ENCODE measurements at regions not wholly inside any gene's neighbourhood (a gene's known extent, or its start where the extent isn't known, plus 50 kb on each side); places are given as distances from the start of the nearest gene placed in this dataset.
A peak's percentile ranks its signal among the peaks of the same experiment; 100 is the strongest.

DNA sequence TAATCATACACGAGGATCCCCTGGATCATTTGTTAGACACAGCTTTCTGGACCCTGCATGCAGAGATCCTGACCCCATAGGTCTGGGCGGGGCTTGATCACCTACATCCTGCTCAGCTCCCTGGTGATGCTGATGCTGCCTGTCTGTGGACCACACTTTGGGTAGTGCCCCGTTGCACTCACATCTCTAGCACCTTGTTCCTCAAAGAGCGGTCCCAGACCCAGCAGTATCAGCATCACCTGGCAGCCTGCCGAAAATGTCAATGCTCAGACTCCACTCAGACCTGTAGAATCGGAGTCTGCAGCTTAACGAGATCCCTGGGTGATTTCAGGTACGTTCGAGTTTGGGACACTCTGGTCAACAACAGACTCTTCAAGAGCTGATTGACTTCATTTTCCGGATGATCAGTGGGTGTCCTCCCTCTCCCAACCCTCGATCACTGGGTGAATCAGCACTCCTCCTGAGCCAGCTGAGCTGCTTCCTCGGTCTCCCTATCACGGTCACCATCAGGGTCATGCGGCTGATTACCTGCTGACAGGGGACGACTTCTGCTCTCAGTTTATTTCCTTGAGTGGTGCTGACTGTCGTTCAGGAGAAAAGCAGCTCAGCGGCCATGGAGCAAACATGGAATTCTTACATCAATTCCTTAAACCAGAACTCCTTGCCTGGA is 150.6 kb upstream of the RAB12 start:
- DNase-seq (ENCODE audit: low read depth in 4 of 4, low spot score in 3 of 4) = no peak

DNA sequence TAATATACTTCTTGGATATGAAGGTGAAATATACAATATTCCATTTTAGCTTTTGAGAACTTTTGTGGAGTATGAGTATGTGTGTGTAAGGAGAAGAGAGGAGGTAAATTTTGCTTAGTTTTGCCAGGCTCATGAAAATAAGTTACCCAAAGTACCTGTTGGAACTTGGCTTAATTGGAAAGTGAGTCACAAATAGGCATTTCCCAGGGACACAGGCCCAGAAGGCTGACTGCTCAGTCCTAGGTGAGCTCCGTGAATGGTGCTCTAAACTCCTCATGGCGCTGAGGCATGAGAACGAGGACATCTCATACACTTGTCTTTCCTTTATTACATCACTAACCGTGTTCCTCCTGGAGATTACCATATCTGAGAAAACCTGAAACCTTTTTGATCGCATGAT is 148.5 kb upstream of the RAB12 start:
- DNase-seq (ENCODE audit: low read depth in 4 of 4, low spot score in 3 of 4) = no peak

DNA sequence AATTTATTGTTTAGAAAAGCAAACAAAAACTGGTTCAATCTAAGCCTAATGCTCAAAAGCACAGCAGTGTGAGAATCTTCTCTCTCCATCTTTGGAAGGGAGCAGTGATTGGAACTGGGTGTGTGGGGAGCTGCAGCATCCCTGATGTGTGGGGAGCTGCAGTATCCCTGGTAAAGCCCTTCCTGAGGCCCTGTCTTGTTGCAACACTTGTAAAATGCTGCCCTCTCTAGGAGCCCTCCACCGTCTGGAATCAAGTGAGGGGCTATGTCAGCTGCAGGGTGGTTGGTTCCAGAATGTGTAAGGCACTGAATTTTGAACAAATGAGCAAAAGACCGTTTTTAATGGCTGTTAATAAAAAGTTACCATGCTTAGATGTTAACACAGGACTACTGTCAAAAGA is 147.7 kb upstream of the RAB12 start:
- no peak for DNase-seq (ENCODE audit: low read depth in 4 of 4, low spot score in 3 of 4)

DNA sequence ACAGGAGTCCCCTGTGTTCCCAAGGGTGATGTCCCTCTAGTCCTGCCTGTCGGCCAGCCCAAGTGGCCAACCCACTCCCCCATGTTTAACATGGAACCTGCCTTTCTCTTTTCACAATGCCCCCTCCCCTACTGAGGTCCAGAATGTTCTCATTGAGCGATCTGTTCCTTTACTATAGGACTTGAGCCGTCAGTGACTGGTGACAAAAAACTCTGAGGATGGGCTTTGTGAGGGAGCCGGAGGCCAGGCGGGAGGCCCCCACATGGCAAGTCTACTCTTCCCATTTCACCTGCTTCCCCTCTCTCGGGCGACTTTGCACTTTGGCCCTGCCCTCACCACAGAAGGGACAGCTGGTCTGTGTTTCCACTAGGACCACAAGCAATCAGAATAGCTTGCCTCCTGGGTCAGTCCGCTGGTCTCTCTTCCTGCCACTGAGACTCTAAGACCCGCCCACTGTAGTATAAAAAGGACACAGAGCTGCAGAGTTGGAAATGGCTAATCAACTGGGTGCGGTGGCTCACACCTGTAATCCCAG is 146.5 kb upstream of the RAB12 start:
- DNase-seq (ENCODE audit: low read depth in 4 of 4, low spot score in 3 of 4) = no peak

DNA sequence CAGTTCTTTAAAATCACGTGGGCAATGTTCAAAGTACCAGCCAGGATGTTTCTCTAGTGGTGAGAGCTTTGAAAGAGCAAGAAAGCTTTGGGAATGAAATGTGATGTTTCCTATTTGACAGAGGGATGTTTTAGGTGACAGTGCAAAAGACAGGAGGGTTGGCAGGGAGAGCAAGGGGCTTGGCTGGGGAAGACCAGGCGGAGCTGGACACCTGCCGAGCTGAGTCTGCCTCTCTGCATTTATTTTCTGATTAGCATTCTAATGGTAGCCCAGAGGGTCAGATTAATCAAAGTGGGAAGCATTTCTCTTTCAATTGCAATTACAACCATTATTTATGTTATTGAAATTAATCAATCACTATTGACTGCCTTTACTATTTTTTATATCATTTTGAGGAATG is 145.4 kb upstream of the RAB12 start:
- DNase-seq (ENCODE audit: low read depth in 4 of 4, low spot score in 3 of 4) = no peak

DNA sequence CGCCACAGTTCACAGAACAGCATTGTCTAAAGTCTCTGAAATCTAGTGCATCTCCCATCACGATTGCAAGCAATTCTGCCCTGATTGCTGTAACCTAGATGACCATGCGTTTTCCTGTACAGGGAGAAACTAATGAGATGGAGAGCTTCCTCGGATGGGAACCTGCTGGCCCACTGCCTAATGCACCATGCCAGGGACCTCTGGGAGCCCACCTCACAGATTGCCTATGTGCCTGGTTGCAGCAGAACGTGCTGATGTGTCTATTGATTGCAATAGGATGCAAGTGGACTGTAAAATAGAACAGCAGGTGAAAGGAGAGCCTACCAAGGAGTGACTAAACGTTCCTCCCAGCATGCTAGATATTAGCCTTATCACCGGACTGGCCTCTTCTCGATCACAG is 141.0 kb upstream of the RAB12 start:
- DNase-seq (ENCODE audit: low read depth in 4 of 4, low spot score in 3 of 4) = no peak

DNA sequence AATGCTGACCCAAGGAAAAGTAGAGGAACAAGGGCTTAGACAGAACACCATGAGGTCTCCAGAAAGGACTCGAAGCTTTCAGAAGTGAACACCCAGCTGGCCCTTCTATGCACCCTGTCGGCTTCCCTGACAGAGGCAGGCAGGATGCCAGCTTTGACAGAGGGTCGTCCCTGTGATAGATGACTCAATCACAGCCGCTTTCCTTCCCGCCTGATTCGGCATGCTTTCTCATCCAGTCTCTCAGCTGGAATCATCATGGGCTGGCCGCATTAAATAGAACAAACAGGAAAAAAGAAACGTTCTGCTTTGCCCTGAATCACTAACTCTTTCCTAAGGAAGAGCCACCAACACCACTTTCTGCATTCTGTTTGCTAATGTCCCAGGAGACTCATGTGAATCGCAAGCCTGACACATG is 140.3 kb upstream of the RAB12 start:
- peak in 1 of 4 donors; percentile 25 for DNase-seq (ENCODE audit: low read depth in 4 of 4, low spot score in 3 of 4)

DNA sequence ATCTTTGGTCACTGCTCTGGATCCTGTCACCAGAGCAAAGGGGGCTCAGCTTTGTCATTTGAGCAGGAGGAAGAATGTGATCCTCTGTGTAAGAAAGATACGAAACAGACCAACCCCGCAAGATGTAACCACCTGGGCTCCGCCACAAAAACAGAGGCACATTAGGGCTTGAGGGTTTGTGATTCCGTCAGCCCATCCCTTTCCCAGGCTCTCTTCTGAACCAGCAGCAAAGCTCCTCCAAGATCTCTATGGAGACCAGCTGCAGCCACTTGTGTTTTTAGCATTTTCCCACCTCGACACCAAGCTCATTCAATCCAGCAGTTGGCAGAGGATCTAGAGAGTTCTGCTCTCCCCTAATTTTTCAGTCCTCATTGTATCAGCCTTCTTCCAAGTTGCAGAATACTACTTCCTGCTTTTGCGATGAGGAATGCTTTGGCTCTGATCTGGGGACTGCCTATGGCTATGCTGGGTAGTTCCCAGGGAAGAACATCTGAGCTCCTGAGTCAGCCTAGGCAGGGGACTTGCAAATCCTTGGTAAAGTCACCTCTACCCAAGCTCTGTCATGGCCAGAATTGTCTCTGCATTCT is 139.6 kb upstream of the RAB12 start:
- DNase-seq (ENCODE audit: low read depth in 4 of 4, low spot score in 3 of 4) = no peak

DNA sequence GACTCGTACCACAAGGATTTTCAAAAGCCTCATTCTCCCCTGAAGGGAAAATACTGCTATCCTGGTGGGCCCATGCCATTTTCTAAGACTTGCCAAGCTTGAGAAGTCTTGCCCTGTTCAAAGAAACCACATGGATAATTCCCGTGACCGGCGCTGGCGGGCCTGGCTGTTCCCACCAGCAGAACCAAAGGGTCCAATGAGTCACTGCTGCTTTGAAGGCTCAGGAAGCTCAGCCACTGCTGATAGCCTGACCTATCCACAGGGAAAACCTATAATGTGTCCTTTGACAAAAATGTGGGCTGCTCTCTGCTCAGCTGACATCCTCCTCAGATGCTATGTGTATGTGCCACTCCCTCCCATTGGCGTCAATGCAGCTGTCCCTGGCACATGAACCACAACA is 137.9 kb upstream of the RAB12 start:
- no peak for DNase-seq (ENCODE audit: low read depth in 4 of 4, low spot score in 3 of 4)

DNA sequence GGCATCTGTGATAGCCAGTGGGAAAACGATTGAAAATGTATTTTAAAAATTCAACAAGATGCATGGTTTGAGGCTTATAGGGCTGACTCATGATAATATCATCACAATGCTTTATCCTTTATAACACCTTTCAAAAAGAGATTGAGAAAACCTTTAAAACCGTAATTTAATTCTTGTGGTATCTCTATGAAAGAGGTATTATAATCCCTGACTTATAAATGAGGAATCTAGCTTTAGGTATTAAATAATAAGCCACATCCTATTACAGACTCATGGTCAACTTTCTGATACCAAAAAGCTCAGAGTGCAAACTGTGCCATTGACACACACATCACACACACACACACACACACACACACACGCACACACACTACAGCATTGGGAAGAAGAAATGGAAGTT is 134.6 kb upstream of the RAB12 start:
- DNase-seq (ENCODE audit: low read depth in 4 of 4, low spot score in 3 of 4) = no peak

DNA sequence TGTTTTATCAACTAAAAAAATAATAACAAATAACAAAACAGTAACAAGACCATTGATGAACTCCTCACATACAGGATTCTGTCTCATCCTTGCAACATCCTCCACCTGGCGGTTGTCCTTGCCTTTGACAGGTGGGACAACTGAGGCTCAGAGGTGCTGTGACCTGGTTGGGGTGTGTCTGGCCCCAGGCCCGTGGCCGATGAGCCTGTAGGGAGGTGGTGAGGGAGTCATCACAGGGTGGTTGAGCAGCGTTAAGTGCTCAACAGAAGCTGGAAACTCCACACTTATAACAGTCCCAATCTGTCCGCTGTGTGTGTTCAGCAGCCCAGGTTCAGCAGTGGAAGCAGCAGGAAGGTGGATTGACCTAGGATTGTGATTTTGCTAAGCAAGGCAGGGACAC is 131.6 kb upstream of the RAB12 start:
- DNase-seq (ENCODE audit: low read depth in 4 of 4, low spot score in 3 of 4) = no peak

DNA sequence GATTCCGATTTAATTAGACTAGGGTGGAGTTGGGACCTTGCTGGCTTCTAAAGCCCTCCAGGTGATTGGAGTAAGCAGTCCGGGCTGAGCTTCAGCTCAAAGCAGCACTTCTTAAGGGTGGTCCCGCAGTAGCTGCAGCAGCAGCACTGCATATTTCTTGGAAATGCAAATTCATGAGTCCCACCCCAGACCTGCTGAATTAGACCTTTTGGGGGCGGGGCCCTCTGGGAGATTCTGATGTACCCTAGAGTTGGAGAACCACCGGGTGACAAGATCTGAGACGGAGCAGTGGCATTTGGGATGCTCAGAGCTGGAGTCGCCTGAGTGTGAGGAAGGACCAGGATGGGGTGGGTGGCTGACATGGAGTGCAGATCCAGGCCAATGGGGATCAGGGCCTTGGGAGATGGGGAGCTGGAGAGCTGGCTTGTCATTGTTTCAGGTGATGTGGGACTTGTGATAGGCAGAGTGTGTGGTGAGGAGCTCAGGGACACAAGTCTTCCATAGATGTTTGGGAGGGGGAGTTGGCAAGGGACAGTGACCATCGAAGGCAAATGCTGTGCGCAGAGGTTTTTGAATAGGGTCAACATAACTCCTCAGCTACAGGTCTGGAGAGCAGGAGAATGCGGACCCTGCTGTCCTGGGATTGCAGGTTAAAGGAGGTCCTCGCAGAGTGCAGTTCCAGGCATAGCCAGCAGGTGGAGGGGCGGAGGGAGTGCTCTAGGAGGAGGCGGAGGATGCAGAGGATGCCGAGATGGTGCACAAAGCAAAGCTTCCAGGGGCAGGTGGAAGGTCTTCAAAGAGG is 130.9 kb upstream of the RAB12 start:
- no peak for DNase-seq (ENCODE audit: low read depth in 4 of 4, low spot score in 3 of 4)

DNA sequence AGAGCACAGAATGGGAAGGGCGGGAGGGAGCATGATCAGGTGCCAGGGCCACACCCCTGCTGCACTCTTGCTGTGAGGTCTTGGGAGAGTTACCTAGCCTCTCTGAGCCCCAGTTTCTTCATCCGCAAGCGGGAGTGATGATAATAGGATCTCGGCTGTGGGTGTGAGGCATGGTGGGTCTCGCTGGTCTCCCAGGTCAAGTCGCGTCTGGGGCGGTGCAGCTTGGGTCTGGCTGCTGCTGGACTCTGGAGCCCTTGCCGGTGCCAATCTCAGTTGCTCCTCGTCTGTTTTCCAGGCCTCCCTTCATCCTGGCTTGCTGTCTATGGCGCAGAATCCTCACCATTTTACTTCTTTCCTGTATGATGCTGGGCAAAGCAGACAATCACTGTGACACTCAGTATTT is 130.3 kb upstream of the RAB12 start:
- DNase-seq (ENCODE audit: low read depth in 4 of 4, low spot score in 3 of 4) = no peak

DNA sequence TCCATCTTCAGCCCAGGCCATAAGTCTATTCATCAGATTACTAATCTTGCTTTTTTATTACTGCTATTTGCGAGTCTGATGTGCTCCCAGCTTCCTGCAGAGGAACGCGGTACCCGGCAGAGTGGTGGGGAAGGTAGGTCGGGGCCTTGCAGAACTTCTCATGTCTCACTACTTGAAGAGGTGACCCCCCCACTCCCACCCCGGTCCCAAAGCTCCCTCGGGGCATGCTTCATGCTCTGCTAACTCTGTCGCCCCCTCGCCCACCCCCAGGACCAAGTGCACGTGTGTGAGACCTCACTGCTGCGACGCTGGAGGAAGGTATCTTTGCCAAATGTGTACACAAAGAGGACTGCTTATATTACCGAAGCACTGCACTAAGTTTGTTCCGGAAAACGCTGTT is 129.4 kb upstream of the RAB12 start:
- DNase-seq (ENCODE audit: low read depth in 4 of 4, low spot score in 3 of 4) = no peak

DNA sequence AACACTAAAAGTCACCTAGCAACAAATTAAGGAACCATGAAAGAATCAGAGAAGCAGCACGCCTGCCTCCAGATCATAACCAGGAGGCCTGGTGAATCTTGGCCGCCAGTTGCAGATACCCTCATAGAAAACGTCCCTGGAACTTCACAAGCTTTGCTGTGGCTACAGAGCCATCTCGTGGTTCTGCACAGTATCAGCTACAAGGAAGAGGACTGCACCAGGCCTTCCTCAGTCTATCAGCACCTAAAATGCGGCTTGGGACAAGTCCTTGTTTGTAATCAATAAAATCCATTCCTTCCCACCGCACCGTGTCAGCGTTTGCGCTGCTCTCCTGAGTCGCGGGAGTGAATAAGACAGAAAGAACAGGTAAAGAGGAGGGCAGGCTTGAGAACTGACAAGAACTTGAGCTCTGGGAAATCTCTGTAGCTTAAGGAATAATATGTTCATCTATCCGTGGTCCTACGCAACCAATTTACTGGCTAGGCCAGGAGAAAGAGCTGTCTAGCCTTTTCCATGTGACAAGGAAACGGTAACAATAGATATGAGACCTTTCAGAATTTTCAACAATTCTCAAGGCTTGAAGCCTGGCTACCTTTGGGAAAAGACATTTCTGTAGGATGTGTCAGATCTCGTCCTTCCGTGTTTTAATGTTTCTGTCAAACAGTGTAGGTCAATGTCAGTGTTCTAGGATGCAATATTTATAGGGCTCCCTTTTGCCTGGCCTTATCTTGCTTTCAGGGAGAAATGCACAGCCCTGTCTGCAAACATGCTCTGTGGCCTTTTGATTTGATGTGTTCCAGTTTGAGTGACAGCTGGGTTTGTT is 128.5 kb upstream of the RAB12 start:
- DNase-seq (ENCODE audit: low read depth in 4 of 4, low spot score in 3 of 4) = no peak

DNA sequence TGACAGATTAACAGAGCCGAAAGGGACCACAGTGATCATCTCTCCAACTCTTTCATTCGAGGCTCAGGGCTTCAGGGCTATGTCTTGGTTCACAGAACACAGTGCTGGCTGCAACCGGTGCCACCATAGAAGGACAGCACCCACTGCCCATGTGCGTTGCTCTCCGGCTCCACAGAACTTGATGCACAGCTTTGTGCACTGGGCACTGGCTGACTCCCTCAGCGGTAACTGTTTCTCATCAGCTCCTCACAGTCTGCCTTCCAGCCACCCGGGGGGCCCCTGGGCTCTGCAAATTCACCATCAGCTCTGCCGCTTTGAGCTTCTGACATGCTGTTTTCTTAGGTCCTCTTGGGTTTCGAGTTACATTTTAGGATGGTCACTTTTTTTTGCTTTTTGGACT is 124.3 kb upstream of the RAB12 start:
- DNase-seq (ENCODE audit: low read depth in 4 of 4, low spot score in 3 of 4) = no peak

DNA sequence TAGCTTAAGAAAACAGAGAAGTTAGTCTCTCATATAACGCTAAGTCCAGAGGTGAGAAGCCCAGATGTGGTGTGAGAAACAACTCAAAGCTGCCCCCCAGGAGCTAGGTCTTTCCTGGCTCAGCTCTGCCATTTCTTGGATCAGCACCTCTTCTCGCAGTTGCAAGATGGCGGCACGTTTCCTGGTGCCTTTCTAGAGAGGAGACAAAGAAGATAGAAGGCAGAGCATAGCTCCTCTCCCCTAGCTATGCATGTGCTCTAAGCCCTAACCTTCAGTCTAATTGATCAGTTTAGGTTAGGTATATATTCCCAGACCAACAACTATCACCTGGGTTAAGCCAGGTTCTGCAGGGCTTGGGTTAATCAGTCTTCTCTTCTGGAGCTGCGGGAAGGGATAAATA is 119.5 kb upstream of the RAB12 start:
- no peak for DNase-seq (ENCODE audit: low read depth in 4 of 4, low spot score in 3 of 4)

DNA sequence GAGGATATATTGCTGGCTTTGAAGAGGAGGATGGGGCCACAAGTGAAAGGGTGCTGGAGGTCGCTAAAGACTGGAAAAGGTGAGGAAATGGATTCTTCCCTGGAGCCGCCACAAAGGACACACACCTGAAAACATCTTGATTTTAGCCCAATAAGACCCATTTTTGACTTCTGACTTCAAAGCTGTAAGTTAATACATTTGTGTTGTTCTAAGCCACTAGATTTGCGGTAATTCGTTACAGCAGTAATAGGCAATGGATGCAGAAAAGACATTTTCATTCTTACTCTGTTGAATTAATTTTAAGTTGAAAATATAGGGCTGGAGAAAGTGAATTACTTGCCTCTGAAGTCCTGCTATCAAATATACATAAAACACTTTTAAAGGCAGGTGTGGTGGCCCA is 117.7 kb upstream of the RAB12 start:
- no peak for DNase-seq (ENCODE audit: low read depth in 4 of 4, low spot score in 3 of 4)

DNA sequence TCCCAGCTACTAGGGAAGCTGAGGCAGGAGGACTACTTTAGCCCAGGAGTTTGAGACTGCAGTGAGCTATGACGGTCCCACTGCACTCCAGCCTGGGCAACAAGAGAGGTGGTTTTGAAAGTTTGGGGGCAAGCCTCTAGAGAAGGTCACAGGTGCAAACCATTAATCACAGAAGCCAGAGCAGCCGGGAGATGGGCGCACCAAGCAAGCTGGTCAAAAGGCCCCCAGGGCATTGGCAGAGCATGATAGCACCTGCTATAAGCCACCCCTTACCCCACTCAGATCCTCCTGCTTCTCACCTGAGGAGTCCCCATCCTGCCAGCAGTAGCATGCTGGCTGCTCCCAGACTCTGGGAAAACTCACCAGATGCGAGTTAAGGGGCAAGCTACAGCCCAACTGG is 116.1 kb upstream of the RAB12 start:
- DNase-seq (ENCODE audit: low read depth in 4 of 4, low spot score in 3 of 4) = no peak

DNA sequence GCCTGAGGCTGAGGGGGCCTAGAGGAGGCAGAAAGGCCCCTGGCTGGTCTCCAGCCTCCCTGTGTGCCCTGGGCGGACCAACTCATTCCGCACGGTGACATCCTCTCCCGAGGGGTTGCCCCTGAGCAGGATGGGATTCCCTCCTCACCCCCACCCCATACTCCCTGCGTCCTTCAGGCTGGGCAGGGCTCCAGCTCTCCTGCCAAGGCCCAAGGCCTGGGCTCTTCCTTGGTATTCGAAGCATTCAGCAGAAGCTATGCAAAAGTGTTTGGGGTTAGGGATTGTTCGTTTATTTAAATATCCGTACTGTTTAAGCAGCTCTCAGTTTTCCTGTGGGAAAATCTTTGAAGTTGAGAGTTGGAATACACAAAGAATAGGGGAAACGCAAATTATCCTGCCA is 113.1 kb upstream of the RAB12 start:
- DNase-seq (ENCODE audit: low read depth in 4 of 4, low spot score in 3 of 4) = no peak

DNA sequence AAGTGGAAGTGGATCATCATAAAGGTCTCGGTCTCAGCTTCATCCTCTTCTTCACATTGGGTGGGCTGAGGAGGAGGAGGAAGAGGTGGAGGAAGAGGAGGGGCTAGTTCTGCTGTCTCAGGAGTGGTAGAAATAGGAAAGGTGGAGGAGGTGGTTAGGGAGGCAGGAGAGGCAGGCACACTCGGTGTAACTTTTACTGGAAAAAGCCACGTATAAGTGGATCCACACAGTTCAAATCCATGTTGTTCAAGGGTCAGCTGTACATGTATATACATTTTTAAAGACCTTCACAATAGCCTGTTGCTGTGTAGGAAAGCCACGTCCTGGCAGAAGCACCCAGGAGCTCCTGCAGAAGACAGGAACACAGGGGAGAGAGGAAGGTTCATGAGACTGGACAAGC is 110.3 kb upstream of the RAB12 start:
- DNase-seq (ENCODE audit: low read depth in 4 of 4, low spot score in 3 of 4) = no peak

Measured in left renal pelvis (tissue), 4 donors.